ENCODE measurements at regions not wholly inside any gene's neighbourhood (a gene's known extent, or its start where the extent isn't known, plus 50 kb on each side); places are given as distances from the start of the nearest gene placed in this dataset.

GRCh38 chr10:78321500-78321899 lies 287.8 kb downstream of the RPS24 start:
- TF ChIP-seq CTCF (IDR thresholded peaks at IDR 0.05) (no peak), POLR2A (IDR thresholded peaks at IDR 0.05) (no peak)

All from testis (tissue), 2 donors.